ENCODE measurements at regions not wholly inside any gene's neighbourhood (a gene's known extent, or its start where the extent isn't known, plus 50 kb on each side); places are given as distances from the start of the nearest gene placed in this dataset.

- TF ChIP-seq CTCF (conservative IDR thresholded peaks at IDR 0.05; ENCODE audit: low read depth, low read length): no peak
- Histone ChIP-seq H3K27me3 (ENCODE audit: insufficient read depth, low read depth) (no peaks in the 10 kb centered on the region), H3K36me3 (ENCODE audit: insufficient read depth) (no peaks in the 10 kb centered on the region), H3K27ac (no peak overlapping the region), H2AFZ (ENCODE audit: low read depth) (no peak overlapping the region), H3K4me2 (no peak overlapping the region), H3K4me3 (IDR thresholded peaks at IDR 0.05; ENCODE audit: insufficient read depth, low read depth, low read length) (no peak overlapping the region), H4K20me1 (ENCODE audit: insufficient read depth) (no peaks in the 10 kb centered on the region), H3K79me2 (ENCODE audit: insufficient read depth, low read depth) (no peaks in the 10 kb centered on the region), H3K4me1 (ENCODE audit: low read depth, poor library complexity, severe bottlenecking) (no peaks in the 10 kb centered on the region), H3K9ac (no peak overlapping the region)
Measured at GRCh38 chr5:14075937-14076336, 67.2 kb upstream of the TRIO start.

GRCh38 chr5:14071433-14071832 is 71.7 kb upstream of the TRIO start:
- H3K79me2 ChIP-seq (ENCODE audit: insufficient read depth, low read depth): no peaks in the 10 kb centered on the region
- no peaks in the 10 kb centered on the region for H4K20me1 ChIP-seq (ENCODE audit: insufficient read depth)
- H3K27ac ChIP-seq: no peak overlapping the region
- no peak overlapping the region for H3K4me3 ChIP-seq (IDR thresholded peaks at IDR 0.05; ENCODE audit: insufficient read depth, low read depth, low read length)
- H3K4me2 ChIP-seq: no peak overlapping the region
- H3K27me3 ChIP-seq (ENCODE audit: insufficient read depth, low read depth): no peaks in the 10 kb centered on the region
- no peak overlapping the region for H3K9ac ChIP-seq
- no peak overlapping the region for H2AFZ ChIP-seq (ENCODE audit: low read depth)
- no peaks in the 10 kb centered on the region for H3K36me3 ChIP-seq (ENCODE audit: insufficient read depth)
- TF ChIP-seq CTCF (conservative IDR thresholded peaks at IDR 0.05; ENCODE audit: low read depth, low read length): no peak
- H3K4me1 ChIP-seq (ENCODE audit: low read depth, poor library complexity, severe bottlenecking): no peaks in the 10 kb centered on the region

- no peak for TF ChIP-seq CTCF (conservative IDR thresholded peaks at IDR 0.05; ENCODE audit: low read depth, low read length)
- Histone ChIP-seq H3K36me3 (ENCODE audit: insufficient read depth) (no peaks in the 10 kb centered on the region), H3K9ac (no peak overlapping the region), H3K27me3 (ENCODE audit: insufficient read depth, low read depth) (no peaks in the 10 kb centered on the region), H3K4me1 (ENCODE audit: low read depth, poor library complexity, severe bottlenecking) (no peaks in the 10 kb centered on the region), H3K79me2 (ENCODE audit: insufficient read depth, low read depth) (no peaks in the 10 kb centered on the region), H3K27ac (no peak overlapping the region), H3K4me2 (no peak overlapping the region), H3K4me3 (IDR thresholded peaks at IDR 0.05; ENCODE audit: insufficient read depth, low read depth, low read length) (no peak overlapping the region), H2AFZ (ENCODE audit: low read depth) (no peak overlapping the region), H4K20me1 (ENCODE audit: insufficient read depth) (no peaks in the 10 kb centered on the region)
Measured at GRCh38 chr5:14069021-14069420, 74.1 kb upstream of the TRIO start.

GRCh38 chr5:14068136-14068535 is 75.0 kb upstream of the TRIO start:
- Histone ChIP-seq H3K4me3 (IDR thresholded peaks at IDR 0.05; ENCODE audit: insufficient read depth, low read depth, low read length) (no peak overlapping the region), H3K27me3 (ENCODE audit: insufficient read depth, low read depth) (no peaks in the 10 kb centered on the region), H3K9ac (no peak overlapping the region), H3K79me2 (ENCODE audit: insufficient read depth, low read depth) (no peaks in the 10 kb centered on the region), H3K36me3 (ENCODE audit: insufficient read depth) (no peaks in the 10 kb centered on the region), H2AFZ (ENCODE audit: low read depth) (no peak overlapping the region), H3K27ac (no peak overlapping the region), H3K4me2 (no peak overlapping the region), H4K20me1 (ENCODE audit: insufficient read depth) (no peaks in the 10 kb centered on the region), H3K4me1 (ENCODE audit: low read depth, poor library complexity, severe bottlenecking) (no peaks in the 10 kb centered on the region)
- no peak for TF ChIP-seq CTCF (conservative IDR thresholded peaks at IDR 0.05; ENCODE audit: low read depth, low read length)

GRCh38 chr5:14066326-14066725 is 76.8 kb upstream of the TRIO start:
- no peaks in the 10 kb centered on the region for H4K20me1 ChIP-seq (ENCODE audit: insufficient read depth)
- TF ChIP-seq CTCF (conservative IDR thresholded peaks at IDR 0.05; ENCODE audit: low read depth, low read length): no peak
- no peaks in the 10 kb centered on the region for H3K79me2 ChIP-seq (ENCODE audit: insufficient read depth, low read depth)
- H3K27me3 ChIP-seq (ENCODE audit: insufficient read depth, low read depth): no peaks in the 10 kb centered on the region
- no peak overlapping the region for H3K27ac ChIP-seq
- H3K36me3 ChIP-seq (ENCODE audit: insufficient read depth): no peaks in the 10 kb centered on the region
- no peaks in the 10 kb centered on the region for H3K4me1 ChIP-seq (ENCODE audit: low read depth, poor library complexity, severe bottlenecking)
- no peak overlapping the region for H3K4me2 ChIP-seq
- no peak overlapping the region for H3K4me3 ChIP-seq (IDR thresholded peaks at IDR 0.05; ENCODE audit: insufficient read depth, low read depth, low read length)
- H3K9ac ChIP-seq: no peak overlapping the region
- no peak overlapping the region for H2AFZ ChIP-seq (ENCODE audit: low read depth)
